HCT116 (cell line): ENCODE measurements at regions not wholly inside any gene's neighbourhood (a gene's known extent, or its start where the extent isn't known, plus 50 kb on each side); places are given as distances from the start of the nearest gene placed in this dataset.

Experiments
- ATAC-seq: fragments of 200-7000 bp; cut with Tn5 transposase; 2 replicates; pipeline ENCODE4 v1.9.1; 2020; ENCODE audit warnings: mild to moderate bottlenecking, moderate library complexity
- BruUV-seq: library from RNA; stranded (reverse); fragments of 400-500 nt; replicated peaks from 2 replicates; lab custom pipeline; 2021; lab: Mats Ljungman, UMichigan
- CTCF ChIA-PET: fragments of 300-600 bp; sonication (Branson Sonifier 250); formaldehyde crosslinking; loops from one replicate; lab custom pipeline; 2021; ENCODE audit warnings: antibody characterized with exemption; lab: Charles Lee
- POLR2A ChIA-PET: fragments of 300-600, 350-600 bp; sonication (Branson Sonifier 250); formaldehyde crosslinking; loops from one replicate; lab custom pipeline; 2021; ENCODE audit warnings: antibody characterized with exemption; lab: Charles Lee
- RAD21 ChIA-PET, 2 experiments: fragments of 300-600 bp; sonication (Branson Sonifier 250); formaldehyde crosslinking; loops; one replicate each; lab custom pipeline; 2023; ENCODE audit warnings: low total read pairs in 2 of 2; ENCODE audit not compliant: uncharacterized antibody in 2 of 2, unreplicated experiment in 2 of 2, low non-redundant PET in 1 of 2; lab: Charles Lee
- DNase-seq: peaks from one replicate; pipeline ENCODE4 v3.0.0-alpha.2; 2010; ENCODE audit warnings: low read depth, low spot score
- H2AFZ ChIP-seq: fragments of 200-600 bp; shearing (Covaris generic), sonication (generic); 2 replicates; pipeline ENCODE4 v1.6.1; 2017; ENCODE audit warnings: low read depth, mixed run types, mixed read lengths, antibody characterized with exemption, low read length; ENCODE audit not compliant: poor library complexity, severe bottlenecking
- H3K27ac ChIP-seq: 2 replicates; pipeline ENCODE4 v1.5.1; 2012; ENCODE audit warnings: low read depth, low read length
- H3K27me3 ChIP-seq: fragments of 200-600 bp; sonication (generic); 2 replicates; pipeline ENCODE4 v1.6.1; 2016; ENCODE audit warnings: mixed run types, low read length, mixed read lengths; ENCODE audit not compliant: insufficient read depth
- H3K36me3 ChIP-seq, 2 experiments: fragments of 200-500 bp in 1 of 2; fragments of 200-600 bp in 1 of 2; sonication (Bioruptor generic) in 1 of 2; sonication (generic) in 1 of 2; 2 replicates each; pipeline versions ENCODE4 v1.5.1 to v1.6.1; 2014 to 2016; ENCODE audit warnings: low read length in 2 of 2, inconsistent platforms in 1 of 2, mixed read lengths in 1 of 2, mixed run types in 1 of 2; ENCODE audit not compliant: insufficient read depth in 2 of 2, control insufficient read depth in 1 of 2
- H3K4me1 ChIP-seq, 2 experiments: fragments of 200-600 bp in 1 of 2; sonication (generic) in 1 of 2; 2 replicates each; pipeline versions ENCODE4 v1.5.1 to v1.6.1; 2012 to 2017; ENCODE audit warnings: low read length in 2 of 2, inconsistent platforms in 1 of 2, mild to moderate bottlenecking in 1 of 2, mixed read lengths in 1 of 2, mixed run types in 1 of 2, moderate library complexity in 1 of 2; ENCODE audit not compliant: insufficient read depth in 2 of 2, control insufficient read depth in 1 of 2
- H3K4me2 ChIP-seq: fragments of 200-600 bp; sonication (generic); 2 replicates; pipeline ENCODE4 v1.6.1; 2017; ENCODE audit warnings: mixed run types, low read length, mixed read lengths
- H3K4me3 ChIP-seq, 2 experiments: fragments of 200-600 bp in 1 of 2; sonication (generic) in 1 of 2; replicated peaks in 1 of 2; 2 replicates each; pipeline ENCODE4 v1.5.1; 2011 to 2016; ENCODE audit warnings: low read length in 2 of 2, control low read depth in 1 of 2, low read depth in 1 of 2, mild to moderate bottlenecking in 1 of 2, mixed read lengths in 1 of 2, mixed run types in 1 of 2
- H3K79me2 ChIP-seq: fragments of 200-600 bp; sonication (generic); 2 replicates; pipeline ENCODE4 v1.6.1; 2017; ENCODE audit warnings: mild to moderate bottlenecking, mixed run types, low read length, moderate library complexity, mixed read lengths; ENCODE audit not compliant: insufficient read depth
- H3K9ac ChIP-seq: fragments of 200-600 bp; sonication (generic); 2 replicates; pipeline ENCODE4 v1.6.1; 2016; ENCODE audit warnings: low read length, mixed read lengths
- H3K9me2 ChIP-seq: fragments of 200-600 bp; sonication (generic), shearing (Covaris generic); 2 replicates; pipeline ENCODE4 v1.6.1; 2017; ENCODE audit warnings: mixed run types, mild to moderate bottlenecking, moderate library complexity; ENCODE audit not compliant: insufficient read depth
- H3K9me3 ChIP-seq, 2 experiments: fragments of 200-500 bp in 1 of 2; fragments of 200-600 bp in 1 of 2; sonication (Bioruptor generic) in 1 of 2; sonication (generic) in 1 of 2; 2 replicates each; pipeline ENCODE4 v1.6.1; 2014 to 2017; ENCODE audit warnings: low read length in 2 of 2, mixed read lengths in 2 of 2, inconsistent platforms in 1 of 2, low read depth in 1 of 2, mild to moderate bottlenecking in 1 of 2, mixed run types in 1 of 2, moderate library complexity in 1 of 2; ENCODE audit not compliant: control insufficient read depth in 1 of 2, insufficient read depth in 1 of 2
- H4K20me1 ChIP-seq: fragments of 200-600 bp; sonication (generic), shearing (Covaris generic); 2 replicates; pipeline ENCODE4 v1.6.1; 2017; ENCODE audit warnings: mixed run types, mild to moderate bottlenecking, moderate library complexity; ENCODE audit not compliant: insufficient read depth
- CEBPB ChIP-seq: IDR thresholded peaks from 2 replicates; pipeline ENCODE4 v1.6.1; 2012; ENCODE audit warnings: low read depth
- CTCF ChIP-seq, 3 experiments: fragments of 200-600 bp in 1 of 3; sonication (generic) in 1 of 3; IDR thresholded peaks in 2 of 3; conservative IDR thresholded peaks in 1 of 3; 2 replicates each; pipeline ENCODE4 v1.5.1; 2012 to 2017; ENCODE audit warnings: low read depth in 2 of 3, low read length in 2 of 3, antibody characterized with exemption in 1 of 3, borderline replicate concordance in 1 of 3, control low read depth in 1 of 3, mild to moderate bottlenecking in 1 of 3, mixed read lengths in 1 of 3, mixed run types in 1 of 3, moderate library complexity in 1 of 3; ENCODE audit not compliant: insufficient read depth in 1 of 3
- EGR1 ChIP-seq: IDR thresholded peaks from 2 replicates; pipeline ENCODE4 v1.6.1; 2012; ENCODE audit warnings: low read depth
- ELF1 ChIP-seq: IDR thresholded peaks from 2 replicates; pipeline ENCODE4 v1.6.1; 2012; ENCODE audit warnings: low read depth, borderline replicate concordance
- EZH2 ChIP-seq: fragments of 200-600 bp; sonication (generic); IDR thresholded peaks from 2 replicates; pipeline ENCODE4 v1.6.1; 2017; ENCODE audit warnings: antibody characterized with exemption, mixed run types
- FOSL1 ChIP-seq: IDR thresholded peaks from 2 replicates; pipeline ENCODE4 v1.6.1; 2012; ENCODE audit warnings: low read depth
- MAX ChIP-seq: IDR thresholded peaks from 2 replicates; pipeline ENCODE4 v1.6.1; 2012
- POLR2A ChIP-seq: IDR thresholded peaks from 2 replicates; pipeline ENCODE4 v1.7.0; 2011; ENCODE audit warnings: borderline replicate concordance; ENCODE audit not compliant: insufficient read depth, insufficient read length; ENCODE audit errors: extremely low read depth
- RAD21 ChIP-seq: IDR thresholded peaks from 2 replicates; pipeline ENCODE4 v1.6.1; 2012; ENCODE audit warnings: low read depth, mild to moderate bottlenecking
- TCF7L2 ChIP-seq: IDR thresholded peaks from 2 replicates; pipeline ENCODE4 v1.7.0; 2011; ENCODE audit warnings: borderline replicate concordance, inconsistent platforms; ENCODE audit not compliant: insufficient read depth, insufficient read length; ENCODE audit errors: extremely low read depth
- YY1 ChIP-seq: IDR thresholded peaks from 2 replicates; pipeline ENCODE4 v1.6.1; 2011; ENCODE audit warnings: low read length, low read depth, moderate library complexity, mild to moderate bottlenecking; ENCODE audit not compliant: insufficient replicate concordance; ENCODE audit errors: extremely low read depth
- ZFX ChIP-seq: fragments of 450-650 bp; IDR thresholded peaks from 2 replicates; pipeline ENCODE4 v1.6.1; 2017
- intact Hi-C: fragments of 100-400 bp; cut with micrococcal nuclease; formaldehyde crosslinking; loops from 2 replicates; pipeline ENCODE4 v1.10.0; 2022
- TF ChIP-seq, protein P1 (sequence below): IDR thresholded peaks from 2 replicates; pipeline ENCODE4 v1.6.1; 2011; ENCODE audit warnings: mild to moderate bottlenecking, low read length, moderate library complexity; ENCODE audit not compliant: insufficient replicate concordance; ENCODE audit errors: extremely low read depth

GRCh38 chr16:85301231-85301630 is 189.0 kb upstream of the CIBAR2 start:
- Histone ChIP-seq H3K4me1 (peaks cover 44 to 58% of the 10 kb centered on the region in 2 experiments), H3K4me3 (peak overlapping the region in 1 of 2 experiments; percentile 39; a peak in 1 of 4 replicates), H4K20me1 (no peaks in the 10 kb centered on the region; the same call in 1 of the 2 replicates), H3K9me3 (no peaks in the 10 kb centered on the region), H3K27ac (peak overlapping the region; percentile 34; the same call in 1 of the 2 replicates), H3K27me3 (no peaks in the 10 kb centered on the region), H3K9ac (peak overlapping the region; percentile 42; the same call in 1 of the 2 replicates), H3K79me2 (no peaks in the 10 kb centered on the region), H2AFZ (no peak overlapping the region), H3K36me3 (no peaks in the 10 kb centered on the region), H3K9me2 (no peaks in the 10 kb centered on the region), H3K4me2 (peak overlapping the region; percentile 79)
- POLR2A ChIA-PET: no interaction called here
- DNase-seq (no peak), ATAC-seq (no peak)
- intact Hi-C loops: loop anchor here (5.0 kb wide), 1 partner anchor 96 kb away; no protein-coding TSS in a partner anchor
- TF ChIP-seq CEBPB (no peak), ELF1 (no peak), POLR2A (no peak), YY1 (no peak), ZFX (no peak), EGR1 (no peak)
- RAD21 ChIA-PET: no interaction called here
- CTCF ChIA-PET: no interaction called here
- BruUV-seq: no TSS peak

DNA sequence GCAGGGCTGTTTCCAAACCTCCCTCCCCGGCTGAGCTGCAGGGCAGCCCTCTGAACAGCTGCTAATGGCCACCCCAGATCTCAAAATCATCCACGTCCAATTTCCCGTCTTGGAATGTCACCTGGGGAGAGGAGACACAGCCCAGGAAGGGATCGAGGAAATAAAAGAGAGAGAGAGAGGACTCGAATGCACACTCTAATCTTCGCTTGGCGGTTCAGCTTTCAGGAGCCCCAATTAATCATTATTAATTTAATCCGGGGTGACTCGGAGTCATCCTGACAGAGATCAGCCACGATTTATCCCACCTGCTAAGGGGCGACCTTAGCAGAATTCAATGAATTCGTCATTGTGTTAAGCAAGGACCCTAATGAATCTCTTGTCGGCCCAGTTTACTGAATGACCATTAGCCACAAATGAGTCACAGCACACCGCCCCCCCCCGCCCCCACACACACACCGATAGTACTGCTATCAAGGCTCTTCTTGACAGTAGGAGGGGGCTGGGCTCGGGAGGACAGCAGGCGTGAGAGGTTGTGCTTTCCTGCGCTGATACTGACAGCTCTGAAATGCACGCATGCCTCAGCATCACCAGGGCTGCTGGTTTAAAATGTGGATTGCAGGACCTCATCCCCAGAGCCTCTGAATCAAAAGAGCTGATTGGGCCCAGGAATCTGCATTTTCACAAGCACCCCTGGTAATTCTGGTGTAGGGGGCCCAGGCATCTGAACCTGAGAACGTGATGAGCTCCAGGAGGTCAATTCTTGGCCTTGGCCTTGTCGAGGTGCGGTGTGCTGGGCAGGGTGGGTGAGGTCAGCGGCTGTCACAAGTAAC is 190.0 kb upstream of the CIBAR2 start:
- BruUV-seq: no TSS peak
- Histone ChIP-seq H3K9me2 (no peaks in the 10 kb centered on the region), H2AFZ (no peak overlapping the region), H3K4me3 (peak overlapping the region; percentile 27 to 39), H3K4me2 (peak overlapping the region; percentile 79), H3K79me2 (no peaks in the 10 kb centered on the region), H3K27me3 (no peaks in the 10 kb centered on the region), H3K4me1 (peaks cover 48 to 62% of the 10 kb centered on the region in 2 experiments), H3K36me3 (no peaks in the 10 kb centered on the region), H4K20me1 (no peaks in the 10 kb centered on the region; the same call in 1 of the 2 replicates), H3K9me3 (no peaks in the 10 kb centered on the region), H3K27ac (peak overlapping the region; percentile 34)
- RAD21 ChIA-PET: interaction anchor here in 1 of 2 experiments (0.8 kb wide), 1 partner anchor 32 kb away, joined by 3 read pairs; no protein-coding TSS in a partner anchor
- CTCF ChIA-PET: interaction anchor here (0.7 to 1.7 kb wide), 5 partner anchors 29 to 409 kb away, joined by 3 to 5 read pairs (median 4); no protein-coding TSS in a partner anchor
- POLR2A ChIA-PET: no interaction called here
- peak; percentile 27 for ATAC-seq
- intact Hi-C loops: loop anchor here (2.0 to 5.0 kb wide), 3 partner anchors 95 to 309 kb away; no protein-coding TSS in a partner anchor
- TF ChIP-seq EZH2 (no peak), FOSL1 (no peak), CTCF (IDR thresholded peaks at IDR 0.05 in 2 of 3, conservative IDR thresholded peaks at IDR 0.05 in 1 of 3; ENCODE audit: borderline replicate concordance in 1 of 3, insufficient read depth in 1 of 3, low read depth in 2 of 3, low read length in 2 of 3) (no peak), RAD21 (no peak), ZFX (no peak), MAX (no peak), TCF7L2 (no peak), ELF1 (no peak)
- TF ChIP-seq, protein P1, sequence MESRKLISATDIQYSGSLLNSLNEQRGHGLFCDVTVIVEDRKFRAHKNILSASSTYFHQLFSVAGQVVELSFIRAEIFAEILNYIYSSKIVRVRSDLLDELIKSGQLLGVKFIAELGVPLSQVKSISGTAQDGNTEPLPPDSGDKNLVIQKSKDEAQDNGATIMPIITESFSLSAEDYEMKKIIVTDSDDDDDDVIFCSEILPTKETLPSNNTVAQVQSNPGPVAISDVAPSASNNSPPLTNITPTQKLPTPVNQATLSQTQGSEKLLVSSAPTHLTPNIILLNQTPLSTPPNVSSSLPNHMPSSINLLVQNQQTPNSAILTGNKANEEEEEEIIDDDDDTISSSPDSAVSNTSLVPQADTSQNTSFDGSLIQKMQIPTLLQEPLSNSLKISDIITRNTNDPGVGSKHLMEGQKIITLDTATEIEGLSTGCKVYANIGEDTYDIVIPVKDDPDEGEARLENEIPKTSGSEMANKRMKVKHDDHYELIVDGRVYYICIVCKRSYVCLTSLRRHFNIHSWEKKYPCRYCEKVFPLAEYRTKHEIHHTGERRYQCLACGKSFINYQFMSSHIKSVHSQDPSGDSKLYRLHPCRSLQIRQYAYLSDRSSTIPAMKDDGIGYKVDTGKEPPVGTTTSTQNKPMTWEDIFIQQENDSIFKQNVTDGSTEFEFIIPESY: no peak
- TF ChIP-seq, all 23 proteins: peak for 0
- H3K9ac ChIP-seq: peak overlapping the region; percentile 42
- peak; percentile 31 for DNase-seq
